ENCODE measurements at regions not wholly inside any gene's neighbourhood (a gene's known extent, or its start where the extent isn't known, plus 50 kb on each side); places are given as distances from the start of the nearest gene placed in this dataset.

GRCh38 chr4:7140692-7141069 is 51.7 kb upstream of the SORCS2 start:
- FAIRE-seq (no peak), ATAC-seq (no peak), DNase-seq (ENCODE audit: low read depth, low spot score) (no peak)
- Histone ChIP-seq H3K9ac (ENCODE audit: control insufficient read depth, insufficient read depth, low read length) (no peak overlapping the region), H3K4me2 (ENCODE audit: control insufficient read depth, insufficient read depth) (no peak overlapping the region), H3K27me3 (replicated peaks in 1 of 2; ENCODE audit: control insufficient read depth in 2 of 2, insufficient read depth in 2 of 2, low read length in 1 of 2) (no peaks in the 10 kb centered on the region; a peak in 1 of 4 replicates), H4K20me1 (ENCODE audit: control insufficient read depth, insufficient read depth) (no peaks in the 10 kb centered on the region), H3K27ac (ENCODE audit: control insufficient read depth, insufficient read depth) (no peak overlapping the region), H3K79me2 (ENCODE audit: control insufficient read depth, insufficient read depth, low read length) (no peaks in the 10 kb centered on the region), H3K4me3 (no peak overlapping the region), H3K9me3 (replicated peaks; ENCODE audit: control insufficient read depth, insufficient read depth, low read length) (no peaks in the 10 kb centered on the region), H2AFZ (ENCODE audit: control insufficient read depth, low read depth, low read length) (no peak overlapping the region), H3K36me3 (ENCODE audit: control insufficient read depth in 2 of 2, insufficient read depth in 2 of 2, low read length in 1 of 2) (no peaks in the 10 kb centered on the region), H3K4me1 (ENCODE audit: control insufficient read depth, insufficient read depth, low read length) (no peaks in the 10 kb centered on the region)
- 27% methylated on average over 8 of the region's 8 CpGs for WGBS (ENCODE audit: insufficient coverage, insufficient replicate concordance, low lambda C conversion rate, missing lambda C conversion rate)
- SMC1A ChIA-PET (ENCODE audit: uncharacterized antibody, unreplicated experiment), result no interaction called here
- RAD21 ChIA-PET (ENCODE audit: unreplicated experiment), result no interaction called here
- TF ChIP-seq REST (IDR thresholded peaks at IDR 0.05; ENCODE audit: low read depth, low read length) (no peak), RCOR1 (conservative IDR thresholded peaks at IDR 0.05; ENCODE audit: low read depth, low read length) (no peak), SREBF1 (IDR thresholded peaks at IDR 0.05; ENCODE audit: low read length) (no peak), IRF4 (IDR thresholded peaks at IDR 0.05; ENCODE audit: low read depth, low read length) (no peak), ZBTB4 (CRISPR knock-in tag; IDR thresholded peaks at IDR 0.05) (no peak), NRF1 (conservative IDR thresholded peaks at IDR 0.05; ENCODE audit: low read depth, low read length) (no peak), MEF2A (IDR thresholded peaks at IDR 0.05; ENCODE audit: insufficient read depth, low read depth, low read length) (no peak), POU2F2 (IDR thresholded peaks at IDR 0.05; ENCODE audit: borderline replicate concordance, low read depth, low read length) (no peak), CREB1 (IDR thresholded peaks at IDR 0.05; ENCODE audit: low read depth) (no peak), IRF5 (IDR thresholded peaks at IDR 0.05; ENCODE audit: borderline replicate concordance) (no peak), ZBTB40 (IDR thresholded peaks at IDR 0.05; ENCODE audit: borderline replicate concordance) (no peak), SUPT20H (IDR thresholded peaks at IDR 0.05; ENCODE audit: borderline replicate concordance, control insufficient read depth, low read depth, low read length) (no peak), ESRRA (IDR thresholded peaks at IDR 0.05; ENCODE audit: low read length) (no peak)
- POLR2A ChIA-PET, result no interaction called here
- no TSS peak for BruUV-seq (replicated peaks)
- intact Hi-C loops (cut with micrococcal nuclease; ENCODE audit: unreplicated experiment), result no loop called here
- in situ Hi-C loops (cut with MboI), result no loop called here
- CTCF ChIA-PET, result no interaction called here

All from GM12878 (cell line).